Fibroblast of lung (primary cell): ENCODE measurements at regions not wholly inside any gene's neighbourhood (a gene's known extent, or its start where the extent isn't known, plus 50 kb on each side); places are given as distances from the start of the nearest gene placed in this dataset.

Source experiments
- DNase-seq, 2 donors: peaks; one replicate each; pipeline versions ENCODE4 v3.0.0 to v3.0.0-alpha.2; 2010; ENCODE audit warnings: low read depth in 2 of 2
- H2AFZ ChIP-seq: 2 replicates; pipeline ENCODE4 v1.5.1; 2012; ENCODE audit warnings: low read length, control low read depth, inconsistent platforms
- H3K27ac ChIP-seq: 2 replicates; pipeline ENCODE4 v1.5.1; 2011; ENCODE audit warnings: low read length, control low read depth; ENCODE audit not compliant: insufficient read depth
- H3K27me3 ChIP-seq: 2 replicates; pipeline ENCODE4 v1.5.1; 2011; ENCODE audit warnings: mild to moderate bottlenecking, low read length; ENCODE audit not compliant: control insufficient read depth, insufficient read depth
- H3K36me3 ChIP-seq: 2 replicates; pipeline ENCODE4 v1.5.1; 2011; ENCODE audit warnings: low read length; ENCODE audit not compliant: control insufficient read depth, insufficient read depth
- H3K4me1 ChIP-seq: 2 replicates; pipeline ENCODE4 v1.5.1; 2011; ENCODE audit warnings: low read length; ENCODE audit not compliant: control insufficient read depth, insufficient read depth; ENCODE audit errors: extremely low read depth
- H3K4me2 ChIP-seq: 2 replicates; pipeline ENCODE4 v1.5.1; 2011; ENCODE audit warnings: low read length, control low read depth; ENCODE audit not compliant: insufficient read depth; ENCODE audit errors: extremely low read depth
- H3K4me3 ChIP-seq, 4 experiments: fragments of 200-600 bp in 1 of 4; sonication (generic) in 1 of 4; replicated peaks in 1 of 4; 2 replicates each; pipeline ENCODE4 v1.5.1; 2011 to 2016; ENCODE audit warnings: low read length in 4 of 4, low read depth in 3 of 4, mild to moderate bottlenecking in 3 of 4, control low read depth in 2 of 4, inconsistent platforms in 1 of 4, mixed read lengths in 1 of 4; ENCODE audit not compliant: insufficient read depth in 1 of 4; ENCODE audit errors: control extremely low read depth in 1 of 4
- H3K79me2 ChIP-seq: 2 replicates; pipeline ENCODE4 v1.5.1; 2012; ENCODE audit warnings: mild to moderate bottlenecking, low read length, inconsistent platforms; ENCODE audit not compliant: control insufficient read depth, insufficient read depth
- H3K9ac ChIP-seq: 2 replicates; pipeline ENCODE4 v1.5.1; 2011; ENCODE audit warnings: mild to moderate bottlenecking, low read length, control low read depth; ENCODE audit not compliant: insufficient read depth
- H3K9me3 ChIP-seq: 2 replicates; pipeline ENCODE4 v1.5.1; 2012; ENCODE audit warnings: low read depth, low read length; ENCODE audit not compliant: control insufficient read depth, insufficient read depth
- H4K20me1 ChIP-seq: 2 replicates; pipeline ENCODE4 v1.5.1; 2011; ENCODE audit warnings: low read length; ENCODE audit not compliant: control insufficient read depth, insufficient read depth; ENCODE audit errors: extremely low read depth
- CTCF ChIP-seq, 2 donors: IDR thresholded peaks in 1 of 2; conservative IDR thresholded peaks in 1 of 2; 1 replicate in 1 of 2; 2 replicates in 1 of 2; pipeline ENCODE4 v1.5.1; 2011 to 2012; ENCODE audit warnings: low read length in 2 of 2, control low read depth in 1 of 2, inconsistent platforms in 1 of 2, low read depth in 1 of 2, mild to moderate bottlenecking in 1 of 2
- EZH2 ChIP-seq: IDR thresholded peaks from 2 replicates; pipeline ENCODE4 v1.5.1; 2012; ENCODE audit warnings: low read length, control low read depth, mild to moderate bottlenecking; ENCODE audit errors: missing control alignments

GRCh38 chr12:95408201-95408600 lies 65.8 kb upstream of the METAP2 start:
- no peak overlapping the region for H2AFZ ChIP-seq
- no peaks in the 10 kb centered on the region for H3K9me3 ChIP-seq
- H3K4me3 ChIP-seq = no peak overlapping the region
- H3K4me1 ChIP-seq = peaks cover 3% of the 10 kb centered on the region
- H3K4me2 ChIP-seq = no peak overlapping the region
- H3K27ac ChIP-seq = no peak overlapping the region
- DNase-seq = no peak
- no peak for TF ChIP-seq EZH2
- no peak for TF ChIP-seq CTCF (conservative IDR thresholded peaks at IDR 0.05 in 1 of 2, IDR thresholded peaks at IDR 0.05 in 1 of 2; ENCODE audit: low read depth in 1 of 2, low read length in 2 of 2)
- no peaks in the 10 kb centered on the region for H3K79me2 ChIP-seq
- H3K9ac ChIP-seq = no peak overlapping the region
- no peaks in the 10 kb centered on the region for H3K27me3 ChIP-seq
- H3K36me3 ChIP-seq = no peaks in the 10 kb centered on the region
- H4K20me1 ChIP-seq = no peaks in the 10 kb centered on the region

- Histone ChIP-seq H3K9ac (no peak overlapping the region), H3K27ac (no peak overlapping the region), H3K4me2 (no peak overlapping the region), H3K36me3 (no peaks in the 10 kb centered on the region), H3K27me3 (no peaks in the 10 kb centered on the region), H2AFZ (no peak overlapping the region), H3K4me1 (peaks cover 3% of the 10 kb centered on the region), H3K9me3 (no peaks in the 10 kb centered on the region), H4K20me1 (no peaks in the 10 kb centered on the region), H3K79me2 (no peaks in the 10 kb centered on the region), H3K4me3 (no peak overlapping the region)
- TF ChIP-seq CTCF (conservative IDR thresholded peaks at IDR 0.05 in 1 of 2, IDR thresholded peaks at IDR 0.05 in 1 of 2; ENCODE audit: low read depth in 1 of 2, low read length in 2 of 2) (no peak), EZH2 (no peak)
- DNase-seq = no peak
Measured at GRCh38 chr12:95411057-95411456, 62.9 kb upstream of the METAP2 start.

- H2AFZ ChIP-seq = no peak overlapping the region
- H3K4me2 ChIP-seq = no peak overlapping the region
- no peaks in the 10 kb centered on the region for H4K20me1 ChIP-seq
- no peak overlapping the region for H3K9ac ChIP-seq
- H3K27ac ChIP-seq = no peak overlapping the region
- DNase-seq = no peak
- H3K4me1 ChIP-seq = peaks cover 3% of the 10 kb centered on the region
- no peaks in the 10 kb centered on the region for H3K36me3 ChIP-seq
- no peaks in the 10 kb centered on the region for H3K9me3 ChIP-seq
- no peaks in the 10 kb centered on the region for H3K79me2 ChIP-seq
- no peaks in the 10 kb centered on the region for H3K27me3 ChIP-seq
- no peak overlapping the region for H3K4me3 ChIP-seq
- TF ChIP-seq EZH2 (no peak), CTCF (conservative IDR thresholded peaks at IDR 0.05 in 1 of 2, IDR thresholded peaks at IDR 0.05 in 1 of 2; ENCODE audit: low read depth in 1 of 2, low read length in 2 of 2) (no peak)
Measured at GRCh38 chr12:95411466-95411865, 62.5 kb upstream of the METAP2 start.
